DMS79 treated with DMSO at 0.1 percent for 48 hours (cell line): ENCODE measurements at regions not wholly inside any gene's neighbourhood (a gene's known extent, or its start where the extent isn't known, plus 50 kb on each side); places are given as distances from the start of the nearest gene placed in this dataset.
A peak's percentile ranks its signal among the peaks of the same experiment; 100 is the strongest.
"Not testable (repeated sequence)": the region's sequence is repeated elsewhere in the genome, so short reads cannot be mapped to it uniquely, and the experiment has no call there.

Experiments
- DNase-seq: peaks from one replicate; lab custom pipeline; 2025; lab: John Stamatoyannopoulos, UW

- DNase-seq = no peak
These were observed 533.3 kb downstream of the LRRC70 start for GRCh38 chr5:63111891-63112290.

GRCh38 chr5:63101870-63102269, 523.3 kb downstream of the LRRC70 start:
- DNase-seq = no peak

GRCh38 chr5:63097286-63097685, 518.7 kb downstream of the LRRC70 start:
- peak; percentile 47 for DNase-seq

GRCh38 chr5:63094730-63095129, 516.1 kb downstream of the LRRC70 start:
- DNase-seq = no peak

GRCh38 chr5:63089147-63089546, 510.5 kb downstream of the LRRC70 start:
- no peak for DNase-seq

GRCh38 chr5:63085561-63085960, 506.9 kb downstream of the LRRC70 start:
- DNase-seq = no peak

GRCh38 chr5:63083689-63084088, 505.1 kb downstream of the LRRC70 start:
- not testable (repeated sequence) for DNase-seq

- DNase-seq = no peak
These were observed 502.8 kb downstream of the LRRC70 start for GRCh38 chr5:63081402-63081801.

GRCh38 chr5:63070001-63070400, 491.4 kb downstream of the LRRC70 start:
- DNase-seq = no peak

- DNase-seq = no peak
These were observed 476.8 kb downstream of the LRRC70 start for GRCh38 chr5:63055421-63055820.

- DNase-seq = no peak
These were observed 474.5 kb downstream of the LRRC70 start for GRCh38 chr5:63053019-63053638.

GRCh38 chr5:63050916-63051315, 472.3 kb downstream of the LRRC70 start:
- no peak for DNase-seq

- no peak for DNase-seq
These were observed 471.3 kb downstream of the LRRC70 start for GRCh38 chr5:63049935-63050334.

- no peak for DNase-seq
These were observed 465.2 kb downstream of the LRRC70 start for GRCh38 chr5:63043792-63044191.

GRCh38 chr5:63032343-63032742, 453.7 kb downstream of the LRRC70 start:
- no peak for DNase-seq

- peak; percentile 19 for DNase-seq
These were observed 451.3 kb downstream of the LRRC70 start for GRCh38 chr5:63029891-63030290.

GRCh38 chr5:63025679-63026078, 447.1 kb downstream of the LRRC70 start:
- no peak for DNase-seq

- DNase-seq = no peak
These were observed 443.8 kb downstream of the LRRC70 start for GRCh38 chr5:63022403-63022802.

GRCh38 chr5:63011158-63011557, 432.5 kb downstream of the LRRC70 start:
- no peak for DNase-seq

- no peak for DNase-seq
These were observed 429.6 kb downstream of the LRRC70 start for GRCh38 chr5:63008195-63008594.

GRCh38 chr5:62994842-62995241, 416.2 kb downstream of the LRRC70 start:
- DNase-seq = not testable (repeated sequence)

GRCh38 chr5:62985749-62986148, 407.1 kb downstream of the LRRC70 start:
- DNase-seq = no peak

GRCh38 chr5:62982348-62982747, 403.7 kb downstream of the LRRC70 start:
- no peak for DNase-seq

- DNase-seq = no peak
These were observed 402.3 kb downstream of the LRRC70 start for GRCh38 chr5:62980884-62981283.

- DNase-seq = no peak
These were observed 400.9 kb downstream of the LRRC70 start for GRCh38 chr5:62979472-62979871.
